Left ventricle myocardium inferior (tissue), 1 donor: ENCODE measurements at regions not wholly inside any gene's neighbourhood (a gene's known extent, or its start where the extent isn't known, plus 50 kb on each side); places are given as distances from the start of the nearest gene placed in this dataset.
"Not testable (repeated sequence)": the region's sequence is repeated elsewhere in the genome, so short reads cannot be mapped to it uniquely, and the experiment has no call there.

Experiments used
- DNase-seq: peaks from one replicate; pipeline ENCODE4 v3.0.0-alpha.2; 2020
- H3K27ac ChIP-seq: fragments of 200-600 bp; replicated peaks from 2 replicates; pipeline ENCODE4 v1.8.0; 2021
- H3K27me3 ChIP-seq: fragments of 200-600 bp; 2 replicates; pipeline ENCODE4 v1.8.0; 2021; ENCODE audit warnings: low read depth
- H3K36me3 ChIP-seq: fragments of 200-600 bp; 2 replicates; pipeline ENCODE4 v1.8.0; 2021
- H3K4me1 ChIP-seq: fragments of 200-600 bp; 2 replicates; pipeline ENCODE4 v1.8.0; 2021
- H3K4me3 ChIP-seq: fragments of 200-600 bp; 2 replicates; pipeline ENCODE4 v1.8.0; 2021; ENCODE audit warnings: mild to moderate bottlenecking, moderate library complexity
- H3K9me3 ChIP-seq: fragments of 200-600 bp; replicated peaks from 2 replicates; pipeline ENCODE4 v1.8.0; 2021
- intact Hi-C: fragments of 100-400 bp; cut with micrococcal nuclease; formaldehyde crosslinking; loops from one replicate; pipeline ENCODE4 v1.11.0; 2022
- donor health status: DM: no; HTN: yes; CAD: no; lungs with severe emphysema.

GRCh38 chr21:6040095-6040494 lies 4481.3 kb upstream of the TPTE start:
- DNase-seq, H3K36me3 ChIP-seq, H3K4me1 ChIP-seq, H3K27ac ChIP-seq, intact Hi-C loops, H3K27me3 ChIP-seq, H3K4me3 ChIP-seq, H3K9me3 ChIP-seq: not testable (repeated sequence)

- H3K9me3 ChIP-seq, H3K36me3 ChIP-seq, intact Hi-C loops, H3K4me3 ChIP-seq, H3K27me3 ChIP-seq, DNase-seq, H3K4me1 ChIP-seq, H3K27ac ChIP-seq: not testable (repeated sequence)
These were observed 4477.7 kb upstream of the TPTE start for GRCh38 chr21:6043430-6044275.

GRCh38 chr21:6044695-6045094 lies 4476.7 kb upstream of the TPTE start:
- H3K9me3 ChIP-seq, H3K36me3 ChIP-seq, H3K27ac ChIP-seq, H3K4me3 ChIP-seq, DNase-seq, H3K27me3 ChIP-seq, H3K4me1 ChIP-seq, intact Hi-C loops: not testable (repeated sequence)

GRCh38 chr21:6049930-6050329 lies 4471.5 kb upstream of the TPTE start:
- H3K27me3 ChIP-seq, H3K27ac ChIP-seq, H3K36me3 ChIP-seq, intact Hi-C loops, H3K9me3 ChIP-seq, DNase-seq, H3K4me1 ChIP-seq, H3K4me3 ChIP-seq: not testable (repeated sequence)

- H3K27ac ChIP-seq, H3K9me3 ChIP-seq, H3K4me3 ChIP-seq, H3K4me1 ChIP-seq, H3K27me3 ChIP-seq, DNase-seq, intact Hi-C loops, H3K36me3 ChIP-seq: not testable (repeated sequence)
These were observed 4469.3 kb upstream of the TPTE start for GRCh38 chr21:6052109-6052508.

- intact Hi-C loops, DNase-seq: not testable (repeated sequence)
These were observed 4468.2 kb upstream of the TPTE start for GRCh38 chr21:6053145-6053544.

GRCh38 chr21:6058997-6059396 lies 4462.4 kb upstream of the TPTE start:
- H3K4me1 ChIP-seq, DNase-seq, H3K36me3 ChIP-seq, H3K27me3 ChIP-seq, H3K27ac ChIP-seq, intact Hi-C loops, H3K9me3 ChIP-seq, H3K4me3 ChIP-seq: not testable (repeated sequence)

More at GRCh38 chr21:6053145-6053544, 4468.2 kb upstream of the TPTE start:
- H3K4me1 ChIP-seq, H3K27me3 ChIP-seq, H3K27ac ChIP-seq, H3K36me3 ChIP-seq, H3K4me3 ChIP-seq, H3K9me3 ChIP-seq: not testable (repeated sequence)

- intact Hi-C loops, DNase-seq, H3K27me3 ChIP-seq, H3K27ac ChIP-seq, H3K9me3 ChIP-seq, H3K36me3 ChIP-seq, H3K4me3 ChIP-seq, H3K4me1 ChIP-seq: not testable (repeated sequence)
These were observed 4461.2 kb upstream of the TPTE start for GRCh38 chr21:6060054-6060681.

GRCh38 chr21:6066320-6066985 lies 4454.9 kb upstream of the TPTE start:
- H3K27ac ChIP-seq, H3K4me3 ChIP-seq, H3K9me3 ChIP-seq, H3K27me3 ChIP-seq, intact Hi-C loops, H3K36me3 ChIP-seq, DNase-seq, H3K4me1 ChIP-seq: not testable (repeated sequence)

- intact Hi-C loops: not testable (repeated sequence)
These were observed 4453.1 kb upstream of the TPTE start for GRCh38 chr21:6068098-6068831.

GRCh38 chr21:6070213-6070612 lies 4451.2 kb upstream of the TPTE start:
- DNase-seq, H3K9me3 ChIP-seq, H3K27ac ChIP-seq, intact Hi-C loops, H3K27me3 ChIP-seq, H3K4me3 ChIP-seq, H3K4me1 ChIP-seq, H3K36me3 ChIP-seq: not testable (repeated sequence)

More at GRCh38 chr21:6068098-6068831, 4453.1 kb upstream of the TPTE start:
- H3K4me1 ChIP-seq, DNase-seq, H3K27me3 ChIP-seq, H3K9me3 ChIP-seq, H3K4me3 ChIP-seq, H3K36me3 ChIP-seq, H3K27ac ChIP-seq: not testable (repeated sequence)

- H3K27me3 ChIP-seq, H3K9me3 ChIP-seq, H3K4me3 ChIP-seq, intact Hi-C loops, DNase-seq, H3K27ac ChIP-seq, H3K4me1 ChIP-seq, H3K36me3 ChIP-seq: not testable (repeated sequence)
These were observed 4448.7 kb upstream of the TPTE start for GRCh38 chr21:6072691-6073090.

- H3K27ac ChIP-seq, H3K27me3 ChIP-seq, intact Hi-C loops, H3K4me1 ChIP-seq, H3K36me3 ChIP-seq, DNase-seq, H3K4me3 ChIP-seq, H3K9me3 ChIP-seq: not testable (repeated sequence)
These were observed 4447.2 kb upstream of the TPTE start for GRCh38 chr21:6073993-6074705.
